DND-41 (cell line): ENCODE measurements at regions not wholly inside any gene's neighbourhood (a gene's known extent, or its start where the extent isn't known, plus 50 kb on each side); places are given as distances from the start of the nearest gene placed in this dataset.
"Not testable (repeated sequence)": the region's sequence is repeated elsewhere in the genome, so short reads cannot be mapped to it uniquely, and the experiment has no call there.

Experiments used
- CTCF ChIP-seq: IDR thresholded peaks from 2 replicates; pipeline ENCODE4 v1.5.1; 2012; ENCODE audit warnings: borderline replicate concordance, low read length, moderate library complexity, mild to moderate bottlenecking; ENCODE audit not compliant: poor library complexity, severe bottlenecking; ENCODE audit errors: extremely low read depth
- EZH2 ChIP-seq: IDR thresholded peaks from 3 replicates; pipeline ENCODE4 v1.6.1; 2012; ENCODE audit warnings: borderline replicate concordance, low read depth, mild to moderate bottlenecking, moderate library complexity, low read length, inconsistent platforms; ENCODE audit not compliant: severe bottlenecking

GRCh38 chr3:144820232-144820631, 848.6 kb downstream of the DIPK2A start:
- not testable (repeated sequence) for TF ChIP-seq CTCF, EZH2
